RWPE1 (cell line): ENCODE measurements at regions not wholly inside any gene's neighbourhood (a gene's known extent, or its start where the extent isn't known, plus 50 kb on each side); places are given as distances from the start of the nearest gene placed in this dataset.

Source experiments
- CTCF ChIA-PET: fragments of 350-600 bp; sonication (Branson Sonifier 250); formaldehyde crosslinking; extraction: SDS; loops from one replicate; lab custom pipeline; 2021; lab: Yijun Ruan, JAX
- POLR2A ChIA-PET: fragments of 400-600 bp; formaldehyde crosslinking; extraction: SDS; loops from one replicate; lab custom pipeline; 2020; ENCODE audit warnings: antibody characterized with exemption; ENCODE audit not compliant: low non-redundant PET; lab: Yijun Ruan, JAX
- DNase-seq: peaks from one replicate; pipeline ENCODE4 v3.0.0; 2012; ENCODE audit warnings: low spot score
- H3K27ac ChIP-seq: fragments of 450-650 bp; 2 replicates; pipeline ENCODE4 v1.5.1; 2017
- TF ChIP-seq, protein P1 (sequence below): fragments of 450-650 bp; conservative IDR thresholded peaks from 2 replicates; pipeline ENCODE4 v1.5.1; 2017; ENCODE audit warnings: low read depth, mild to moderate bottlenecking

DNA sequence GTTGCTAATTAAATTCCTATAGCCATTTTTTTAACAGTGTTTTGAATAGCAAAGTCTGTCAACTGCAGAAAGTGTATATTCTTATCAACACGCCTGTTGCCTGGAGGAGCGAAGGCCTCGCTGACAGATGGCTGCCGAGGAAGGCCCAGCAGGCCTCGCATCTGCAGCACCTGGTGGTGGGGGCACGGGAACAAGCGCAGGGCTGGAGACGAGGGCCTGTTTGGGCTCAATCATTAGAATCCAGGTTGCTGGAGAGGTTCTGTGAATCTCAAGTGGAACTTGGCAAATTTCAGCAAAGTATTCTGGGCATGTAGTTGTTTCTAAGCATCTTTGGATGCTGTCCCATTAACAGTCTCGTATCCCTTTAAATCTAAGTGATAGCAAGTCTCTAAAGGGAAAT is 66.1 kb upstream of the FAM204A start:
- TF ChIP-seq, protein P1, sequence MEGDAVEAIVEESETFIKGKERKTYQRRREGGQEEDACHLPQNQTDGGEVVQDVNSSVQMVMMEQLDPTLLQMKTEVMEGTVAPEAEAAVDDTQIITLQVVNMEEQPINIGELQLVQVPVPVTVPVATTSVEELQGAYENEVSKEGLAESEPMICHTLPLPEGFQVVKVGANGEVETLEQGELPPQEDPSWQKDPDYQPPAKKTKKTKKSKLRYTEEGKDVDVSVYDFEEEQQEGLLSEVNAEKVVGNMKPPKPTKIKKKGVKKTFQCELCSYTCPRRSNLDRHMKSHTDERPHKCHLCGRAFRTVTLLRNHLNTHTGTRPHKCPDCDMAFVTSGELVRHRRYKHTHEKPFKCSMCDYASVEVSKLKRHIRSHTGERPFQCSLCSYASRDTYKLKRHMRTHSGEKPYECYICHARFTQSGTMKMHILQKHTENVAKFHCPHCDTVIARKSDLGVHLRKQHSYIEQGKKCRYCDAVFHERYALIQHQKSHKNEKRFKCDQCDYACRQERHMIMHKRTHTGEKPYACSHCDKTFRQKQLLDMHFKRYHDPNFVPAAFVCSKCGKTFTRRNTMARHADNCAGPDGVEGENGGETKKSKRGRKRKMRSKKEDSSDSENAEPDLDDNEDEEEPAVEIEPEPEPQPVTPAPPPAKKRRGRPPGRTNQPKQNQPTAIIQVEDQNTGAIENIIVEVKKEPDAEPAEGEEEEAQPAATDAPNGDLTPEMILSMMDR, result no peak
- POLR2A ChIA-PET, result no interaction called here
- CTCF ChIA-PET, result interaction anchor here (1.4 kb wide), 1 partner anchor 15 kb away, joined by 3 read pairs; no protein-coding TSS in a partner anchor

DNA sequence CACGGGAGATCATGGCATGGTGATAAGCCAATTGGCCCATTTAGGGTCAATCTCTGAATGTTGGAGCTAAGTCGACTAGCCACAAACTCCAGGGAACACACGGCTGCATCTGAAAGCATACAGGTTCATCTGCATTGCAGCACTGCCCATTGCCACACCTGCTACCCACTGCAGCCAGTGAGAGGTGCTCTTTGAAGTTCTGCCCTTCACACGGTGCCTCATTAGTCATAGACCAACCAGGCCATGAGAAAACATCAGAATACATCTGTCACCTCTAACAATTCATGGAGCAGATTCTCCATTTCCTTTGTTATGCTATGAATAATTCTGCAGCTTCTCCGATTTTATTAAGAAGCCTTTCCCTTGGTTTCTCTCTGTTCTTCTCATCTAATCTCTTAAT is 65.7 kb upstream of the FAM204A start:
- POLR2A ChIA-PET, result no interaction called here
- TF ChIP-seq, protein P1, result no peak
- no peak overlapping the region for H3K27ac ChIP-seq
- CTCF ChIA-PET, result interaction anchor here (1.4 kb wide), 1 partner anchor 16 kb away, joined by 3 read pairs; no protein-coding TSS in a partner anchor
- no peak for DNase-seq

More for the DNA sequence above, 66.1 kb upstream of the FAM204A start:
- DNase-seq, result no peak
- H3K27ac ChIP-seq, result no peak overlapping the region

DNA sequence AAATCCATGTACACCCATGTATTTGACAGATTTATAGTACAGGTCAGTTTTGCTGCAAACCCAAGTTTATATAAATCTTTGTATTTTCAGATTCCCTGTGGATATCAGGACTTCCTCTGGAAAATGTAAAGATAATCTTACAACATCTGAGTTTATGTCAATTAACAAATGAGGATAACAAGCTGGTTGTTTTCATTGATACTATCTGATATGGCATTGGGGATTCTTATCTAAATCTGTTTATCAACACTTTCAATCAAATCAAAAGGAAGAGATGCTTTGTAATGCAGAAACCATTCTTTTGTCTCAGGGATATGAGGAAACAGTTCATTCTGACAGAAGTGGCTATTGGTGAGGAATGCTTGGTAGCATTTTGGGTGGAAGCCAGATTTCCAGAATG is 64.9 kb upstream of the FAM204A start:
- TF ChIP-seq, protein P1, result no peak
- no peak overlapping the region for H3K27ac ChIP-seq
- no peak for DNase-seq
- ChIA-PET POLR2A (no interaction called here), CTCF (interaction anchor here (1.4 kb wide), 1 partner anchor 17 kb away, joined by 3 read pairs; no protein-coding TSS in a partner anchor)

DNA sequence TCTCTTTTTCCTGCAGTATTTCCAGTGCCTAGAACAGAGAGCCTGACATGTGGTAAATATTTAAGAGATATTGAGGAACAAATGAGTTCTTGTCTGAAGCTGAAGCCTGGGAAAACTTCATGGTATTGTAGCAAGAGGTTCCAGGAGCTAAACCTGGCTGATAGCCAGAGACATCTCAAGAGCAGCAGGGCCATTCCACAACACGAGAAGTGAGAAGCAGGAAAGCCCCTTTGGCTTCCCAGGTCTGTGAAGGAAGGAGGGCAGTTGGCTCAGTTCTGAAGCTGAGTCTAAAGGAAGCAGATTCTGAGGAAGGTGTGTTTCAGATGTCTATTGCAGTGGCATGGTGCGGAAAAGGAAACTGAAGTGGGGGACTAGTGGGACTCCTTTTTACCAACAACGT is 63.8 kb upstream of the FAM204A start:
- POLR2A ChIA-PET, result no interaction called here
- no peak overlapping the region for H3K27ac ChIP-seq
- CTCF ChIA-PET, result interaction anchor here (0.7 to 2.0 kb wide), 3 partner anchors 9 to 29 kb away, joined by 4 to 10 read pairs (median 8); no protein-coding TSS in a partner anchor
- DNase-seq, result no peak
- TF ChIP-seq, protein P1, result no peak

DNA sequence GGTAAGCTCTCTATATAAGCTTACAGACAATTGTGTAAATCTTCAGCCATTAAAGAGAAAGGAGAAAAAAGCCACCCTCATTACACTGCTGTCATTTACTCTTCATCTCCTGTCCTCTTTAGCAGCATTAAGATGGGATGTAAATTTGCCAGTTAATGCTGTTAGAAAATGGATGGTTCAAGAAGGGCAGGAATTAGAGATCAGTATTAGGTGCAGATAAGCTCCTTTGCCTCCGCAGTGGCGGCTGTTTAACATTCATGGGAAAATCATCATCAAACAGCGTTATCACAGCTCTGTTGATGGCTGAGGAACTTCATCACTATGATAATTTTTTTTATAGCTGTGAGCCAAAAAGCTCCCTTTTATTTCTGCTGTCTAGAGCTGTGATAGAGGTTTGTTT is 61.8 kb upstream of the FAM204A start:
- CTCF ChIA-PET, result interaction anchor here (0.6 to 2.0 kb wide), 2 partner anchors 19 to 539 kb away, joined by 3 to 8 read pairs; no protein-coding TSS in a partner anchor
- TF ChIP-seq, protein P1, result no peak
- no peak overlapping the region for H3K27ac ChIP-seq
- DNase-seq, result no peak
- POLR2A ChIA-PET, result no interaction called here

DNA sequence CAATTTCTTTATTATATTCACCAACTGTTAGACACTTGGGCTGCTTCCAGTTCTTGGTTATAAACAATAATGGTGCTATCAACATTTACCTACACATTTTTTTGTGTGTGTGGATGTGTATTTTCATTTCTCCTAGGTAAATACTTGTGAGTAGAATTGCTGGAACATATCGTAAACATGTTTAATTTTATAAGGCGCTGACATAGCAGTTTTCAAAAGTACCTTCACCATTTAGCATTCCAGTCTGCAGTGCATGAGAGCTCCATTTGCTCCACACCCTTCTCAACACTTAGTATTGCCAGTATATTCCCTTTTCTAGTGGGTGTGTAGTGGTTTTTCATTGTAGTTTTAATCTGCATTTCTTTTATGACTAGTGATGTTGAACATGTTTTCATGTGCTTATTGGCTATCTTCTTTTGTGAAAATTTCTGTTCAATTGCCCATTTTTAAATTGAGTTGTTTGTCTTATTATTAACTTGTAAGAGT is 59.6 kb upstream of the FAM204A start:
- DNase-seq, result no peak
- no peak overlapping the region for H3K27ac ChIP-seq
- CTCF ChIA-PET, result no interaction called here
- POLR2A ChIA-PET, result no interaction called here
- TF ChIP-seq, protein P1, result no peak
